ENCODE measurements at regions not wholly inside any gene's neighbourhood (a gene's known extent, or its start where the extent isn't known, plus 50 kb on each side); places are given as distances from the start of the nearest gene placed in this dataset.

GRCh38 chr12:110995016-110995415, 74.6 kb upstream of the MYL2 start:
- H3K4me1 ChIP-seq (ENCODE audit: control insufficient read depth in 2 of 2, insufficient read depth in 2 of 2, low read length in 2 of 2), result no peaks in the 10 kb centered on the region
- WGBS (ENCODE audit: insufficient coverage), result 63% methylated on average over 7 of the region's 7 CpGs

GRCh38 chr12:110993434-110993833, 73.1 kb upstream of the MYL2 start:
- H3K27me3 Mint-ChIP-seq, result peaks cover 23% of the 10 kb centered on the region
- no peak overlapping the region for H3K4me3 Mint-ChIP-seq
- Histone ChIP-seq H3K9me3 (ENCODE audit: control extremely low read depth in 1 of 3, control insufficient read depth in 2 of 3, insufficient read depth in 1 of 3, low read length in 2 of 3) (peaks cover 0 to 9% (median 6%) of the 10 kb centered on the region in 3 donors), H3K79me2 (ENCODE audit: control insufficient read depth, insufficient read depth, low read length) (no peaks in the 10 kb centered on the region), H2AFZ (ENCODE audit: insufficient read depth, low read depth, low read length, poor library complexity, severe bottlenecking) (no peak overlapping the region), H3K27ac (ENCODE audit: low read length in 2 of 2) (no peak overlapping the region), H3K36me3 (replicated peaks in 1 of 2; ENCODE audit: control extremely low read depth in 1 of 2, control insufficient read depth in 1 of 2, extremely low read depth in 1 of 2, insufficient read depth in 2 of 2, low read length in 1 of 2) (no peaks in the 10 kb centered on the region), H3K4me1 (ENCODE audit: control insufficient read depth in 2 of 2, insufficient read depth in 2 of 2, low read length in 2 of 2) (no peaks in the 10 kb centered on the region), H3K4me2 (replicated peaks; ENCODE audit: low read depth, low read length, poor library complexity, severe bottlenecking) (no peak overlapping the region), H3K27me3 (replicated peaks in 1 of 4; ENCODE audit: control extremely low read depth in 1 of 4, control insufficient read depth in 3 of 4, insufficient read depth in 4 of 4, low read length in 3 of 4) (peaks cover 0 to 5% (median under 1%) of the 10 kb centered on the region in 4 experiments), H3K9ac (ENCODE audit: low read length) (no peak overlapping the region), H3K4me3 (ENCODE audit: control extremely low read depth in 1 of 5, extremely low read depth in 1 of 5, insufficient read depth in 1 of 5, low read depth in 2 of 5, low read length in 4 of 5) (no peak overlapping the region), H4K20me1 (ENCODE audit: control insufficient read depth, insufficient read depth, low read length, poor library complexity, severe bottlenecking) (no peaks in the 10 kb centered on the region)
- WGBS (ENCODE audit: insufficient coverage), result 89% methylated on average over 2 of the region's 3 CpGs
- H3K4me1 Mint-ChIP-seq, result no peaks in the 10 kb centered on the region
- ATAC-seq (ENCODE audit: low read depth) (no peak), DNase-seq (no peak)
- H3K27ac Mint-ChIP-seq, result no peak overlapping the region
- H3K9me3 Mint-ChIP-seq (ENCODE audit: insufficient read depth), result peaks cover 7% of the 10 kb centered on the region
- POLR2A ChIA-PET, result no interaction called here
- intact Hi-C loops (cut with micrococcal nuclease), result no loop called here
- CTCF ChIA-PET, result no interaction called here
- no peak for TF ChIP-seq CTCF (IDR thresholded peaks at IDR 0.05)
- no peak for TF ChIP-seq EZH2 (IDR thresholded peaks at IDR 0.05; ENCODE audit: borderline replicate concordance, insufficient read depth, low read depth, low read length, poor library complexity, severe bottlenecking)

More at GRCh38 chr12:110995016-110995415, 74.6 kb upstream of the MYL2 start:
- intact Hi-C loops (cut with micrococcal nuclease), result no loop called here
- no peak overlapping the region for H3K27ac Mint-ChIP-seq
- H3K36me3 ChIP-seq (replicated peaks in 1 of 2; ENCODE audit: control extremely low read depth in 1 of 2, control insufficient read depth in 1 of 2, extremely low read depth in 1 of 2, insufficient read depth in 2 of 2, low read length in 1 of 2), result no peaks in the 10 kb centered on the region
- ChIA-PET CTCF (no interaction called here), POLR2A (no interaction called here)
- H2AFZ ChIP-seq (ENCODE audit: insufficient read depth, low read depth, low read length, poor library complexity, severe bottlenecking), result no peak overlapping the region
- H3K27ac ChIP-seq (ENCODE audit: low read length in 2 of 2), result no peak overlapping the region
- no peaks in the 10 kb centered on the region for H4K20me1 ChIP-seq (ENCODE audit: control insufficient read depth, insufficient read depth, low read length, poor library complexity, severe bottlenecking)
- H3K27me3 Mint-ChIP-seq, result peaks cover 21% of the 10 kb centered on the region
- no peak overlapping the region for H3K4me3 Mint-ChIP-seq
- H3K9me3 Mint-ChIP-seq (ENCODE audit: insufficient read depth), result peaks cover 8% of the 10 kb centered on the region
- H3K27me3 ChIP-seq (replicated peaks in 1 of 4; ENCODE audit: control extremely low read depth in 1 of 4, control insufficient read depth in 3 of 4, insufficient read depth in 4 of 4, low read length in 3 of 4), result peaks cover 0 to 5% (median under 1%) of the 10 kb centered on the region in 4 experiments
- H3K9ac ChIP-seq (ENCODE audit: low read length), result no peak overlapping the region
- H3K4me3 ChIP-seq (ENCODE audit: control extremely low read depth in 1 of 5, extremely low read depth in 1 of 5, insufficient read depth in 1 of 5, low read depth in 2 of 5, low read length in 4 of 5), result no peak overlapping the region
- H3K9me3 ChIP-seq (ENCODE audit: control extremely low read depth in 1 of 3, control insufficient read depth in 2 of 3, insufficient read depth in 1 of 3, low read length in 2 of 3), result peaks cover 0 to 20% (median 15%) of the 10 kb centered on the region in 3 donors
- DNase-seq, result no peak
- TF ChIP-seq CTCF (IDR thresholded peaks at IDR 0.05) (no peak), EZH2 (IDR thresholded peaks at IDR 0.05; ENCODE audit: borderline replicate concordance, insufficient read depth, low read depth, low read length, poor library complexity, severe bottlenecking) (no peak)
- H3K4me2 ChIP-seq (replicated peaks; ENCODE audit: low read depth, low read length, poor library complexity, severe bottlenecking), result no peak overlapping the region
- no peaks in the 10 kb centered on the region for H3K4me1 Mint-ChIP-seq
- ATAC-seq (ENCODE audit: low read depth), result no peak
- no peaks in the 10 kb centered on the region for H3K79me2 ChIP-seq (ENCODE audit: control insufficient read depth, insufficient read depth, low read length)
